GM12892 (cell line): ENCODE measurements at regions not wholly inside any gene's neighbourhood (a gene's known extent, or its start where the extent isn't known, plus 50 kb on each side); places are given as distances from the start of the nearest gene placed in this dataset.

Experiments
- POLR2A ChIP-seq: IDR thresholded peaks from 2 replicates; pipeline ENCODE4 v1.6.1; 2011; ENCODE audit warnings: low read depth, low read length, control low read depth
- POLR2AphosphoS5 ChIP-seq: IDR thresholded peaks from 2 replicates; pipeline ENCODE4 v1.6.1; 2011; ENCODE audit warnings: low read depth, low read length, control low read depth

DNA sequence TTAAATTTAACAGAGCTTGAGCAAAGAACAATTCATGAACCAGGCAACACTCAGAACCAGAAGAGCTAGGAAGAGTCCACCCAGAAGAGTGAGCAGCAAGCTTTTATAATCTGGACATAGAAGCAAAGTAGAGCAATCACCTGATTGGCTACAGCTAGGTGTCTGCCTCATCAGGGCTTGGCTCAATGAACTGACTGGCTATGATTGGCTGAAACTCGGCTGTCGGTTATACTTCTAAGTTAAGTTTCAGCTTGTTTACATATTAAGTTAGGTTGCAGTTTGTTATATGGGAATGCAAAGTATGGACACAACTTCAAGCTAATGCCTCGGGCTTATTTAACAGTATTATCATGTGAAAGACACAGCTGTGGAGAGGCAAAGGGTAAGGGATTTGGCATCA is 63.2 kb upstream of the NABP1 start:
- no peak for TF ChIP-seq POLR2AphosphoS5
- no peak for TF ChIP-seq POLR2A
